ENCODE measurements at regions not wholly inside any gene's neighbourhood (a gene's known extent, or its start where the extent isn't known, plus 50 kb on each side); places are given as distances from the start of the nearest gene placed in this dataset.

DNA sequence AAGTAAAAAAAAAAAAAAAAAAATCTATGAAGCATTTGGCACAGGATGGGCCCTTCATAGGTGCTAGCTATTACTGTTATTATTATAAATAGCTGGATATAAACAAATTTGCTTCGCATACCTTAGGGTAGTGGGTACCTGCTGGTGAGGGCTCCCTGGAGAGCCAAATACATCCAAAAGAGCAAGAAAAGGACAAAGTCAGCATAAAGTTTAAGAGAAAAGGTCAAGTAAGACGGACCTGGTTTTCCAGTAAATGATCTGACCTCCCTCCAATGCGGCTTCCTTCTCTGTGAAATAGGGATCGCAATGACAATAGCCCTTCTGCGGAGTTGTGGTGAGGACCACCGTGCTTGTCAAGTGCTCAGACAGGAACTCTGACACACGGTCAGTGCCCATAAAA lies 214.5 kb downstream of the SNX10 start:
- no peak for DNase-seq (ENCODE audit: insufficient read length, low spot score)
- no peak for TF ChIP-seq POLR2A (IDR thresholded peaks at IDR 0.05; ENCODE audit: low read depth, low read length)
- no peak for FAIRE-seq

DNA sequence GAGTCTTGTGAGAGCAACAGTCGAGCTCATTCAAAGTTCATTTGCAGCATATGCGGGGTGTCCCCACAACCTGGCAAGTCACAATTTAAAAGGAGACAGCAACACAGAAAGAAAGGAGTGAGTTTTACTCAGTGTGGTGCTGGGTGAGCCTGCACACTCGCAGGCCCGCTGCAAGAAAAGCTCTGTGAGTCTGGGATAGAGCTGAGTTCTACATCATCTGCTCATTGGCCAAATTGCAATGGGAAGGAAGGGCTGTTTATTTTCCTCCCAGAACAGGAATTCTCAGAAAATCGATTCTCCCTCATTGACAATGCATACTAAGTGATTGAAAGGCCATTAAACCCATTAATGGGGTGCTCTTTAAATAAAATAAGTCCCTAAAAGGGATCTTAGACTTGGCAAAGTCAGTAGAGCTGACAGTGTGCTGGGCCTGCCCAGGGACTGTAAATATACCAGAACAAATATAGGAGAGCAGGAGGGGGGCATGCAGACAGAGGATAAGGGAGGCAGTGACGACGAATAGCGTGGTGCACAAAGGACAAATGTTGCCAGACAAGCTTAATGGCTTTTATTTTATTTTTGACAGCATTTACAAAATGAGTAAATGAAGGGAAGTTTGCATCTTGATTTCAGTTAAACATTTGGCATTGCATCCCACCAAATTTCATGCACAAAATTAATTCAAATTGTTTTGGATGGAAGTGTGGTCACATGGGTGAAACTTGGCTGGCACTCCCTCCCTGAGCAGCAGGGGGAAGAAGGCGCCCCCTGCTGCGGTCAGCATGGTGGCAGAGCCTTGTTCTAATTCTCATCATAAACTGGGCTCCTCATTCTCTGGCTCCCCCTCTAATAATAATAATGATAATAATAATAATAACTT lies 215.7 kb downstream of the SNX10 start:
- FAIRE-seq: no peak
- TF ChIP-seq POLR2A (IDR thresholded peaks at IDR 0.05; ENCODE audit: low read depth, low read length): no peak

DNA sequence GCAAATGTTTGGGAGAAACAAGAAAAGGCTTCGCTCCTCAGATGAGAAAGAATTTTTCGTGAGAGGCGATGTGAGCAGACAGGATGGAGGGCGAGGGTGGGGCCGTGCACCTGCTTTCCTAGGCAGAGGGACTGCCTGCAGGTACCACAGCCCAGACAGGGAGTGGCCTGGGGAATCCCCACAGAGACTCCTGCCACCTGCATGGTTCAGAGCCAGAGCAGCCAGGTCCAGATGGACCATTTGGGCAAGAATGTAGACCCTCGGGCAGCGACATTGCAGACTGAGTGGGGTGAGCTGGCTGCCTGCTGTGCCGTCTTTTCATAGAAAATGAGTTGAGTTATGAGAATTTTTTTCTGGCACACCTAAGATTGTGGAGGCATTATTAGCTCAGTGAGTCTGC lies 216.8 kb downstream of the SNX10 start:
- no peak for FAIRE-seq

More for the DNA sequence above, 215.7 kb downstream of the SNX10 start:
- no peak for DNase-seq (ENCODE audit: insufficient read length, low spot score)

DNA sequence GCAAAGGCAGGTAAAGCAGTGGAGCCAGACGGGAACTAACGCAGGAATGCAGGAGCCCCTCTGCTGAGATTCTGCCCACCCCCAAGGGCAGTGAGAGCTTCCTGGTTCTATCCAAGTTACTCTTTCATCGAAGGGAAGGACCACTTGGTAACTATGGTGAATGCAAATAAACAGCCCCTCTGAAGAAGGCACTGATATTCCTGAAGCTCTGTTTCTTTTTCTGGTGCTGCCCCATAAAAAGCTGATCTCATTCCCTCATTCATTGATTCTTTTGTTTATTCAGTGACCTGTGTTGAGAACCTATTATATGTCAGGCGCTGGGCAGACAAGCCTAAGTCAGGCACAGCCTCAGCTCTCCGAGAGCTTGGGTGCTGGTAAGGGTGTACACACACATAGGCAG lies 217.3 kb downstream of the SNX10 start:
- TF ChIP-seq POLR2A (IDR thresholded peaks at IDR 0.05; ENCODE audit: low read depth, low read length): no peak
- no peak for DNase-seq (ENCODE audit: insufficient read length, low spot score)
- FAIRE-seq: no peak

More for the DNA sequence above, 216.8 kb downstream of the SNX10 start:
- DNase-seq (ENCODE audit: insufficient read length, low spot score): no peak
- TF ChIP-seq POLR2A (IDR thresholded peaks at IDR 0.05; ENCODE audit: low read depth, low read length): no peak

DNA sequence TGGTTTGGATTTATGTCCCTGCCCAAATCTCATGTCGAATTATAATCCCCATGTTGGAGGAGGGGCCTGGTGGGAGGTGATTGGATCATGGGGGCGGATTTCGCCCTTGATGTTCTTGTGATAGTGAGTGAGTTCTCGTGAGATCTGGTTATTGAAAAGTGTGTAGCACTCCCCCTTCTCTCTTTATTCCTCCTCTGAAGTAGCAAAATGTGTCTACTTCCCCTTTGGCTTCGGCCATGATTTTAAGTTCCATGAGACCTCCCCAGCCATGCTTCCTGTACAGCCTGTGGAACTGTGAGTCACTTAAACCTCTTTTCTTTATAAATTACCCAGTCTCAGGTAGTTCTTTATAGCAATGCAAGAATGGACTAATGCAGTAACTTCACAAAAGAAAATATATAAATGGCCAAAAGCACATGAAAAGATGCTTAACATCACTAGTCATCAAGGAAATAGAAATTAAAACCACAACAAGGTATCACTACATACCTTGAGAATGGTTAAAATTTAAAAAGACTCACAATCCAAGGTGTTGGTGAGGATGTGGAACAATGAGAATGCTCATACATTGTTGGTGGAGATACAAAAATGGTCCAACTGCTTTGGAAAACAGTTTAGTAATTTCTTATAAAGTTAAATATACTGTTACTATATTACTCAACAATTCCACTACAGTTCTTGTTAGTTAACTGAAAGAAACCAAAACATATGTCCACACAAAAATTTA lies 218.7 kb downstream of the SNX10 start:
- no peak for FAIRE-seq
- no peak for DNase-seq (ENCODE audit: insufficient read length, low spot score)
- no peak for TF ChIP-seq POLR2A (IDR thresholded peaks at IDR 0.05; ENCODE audit: low read depth, low read length)

DNA sequence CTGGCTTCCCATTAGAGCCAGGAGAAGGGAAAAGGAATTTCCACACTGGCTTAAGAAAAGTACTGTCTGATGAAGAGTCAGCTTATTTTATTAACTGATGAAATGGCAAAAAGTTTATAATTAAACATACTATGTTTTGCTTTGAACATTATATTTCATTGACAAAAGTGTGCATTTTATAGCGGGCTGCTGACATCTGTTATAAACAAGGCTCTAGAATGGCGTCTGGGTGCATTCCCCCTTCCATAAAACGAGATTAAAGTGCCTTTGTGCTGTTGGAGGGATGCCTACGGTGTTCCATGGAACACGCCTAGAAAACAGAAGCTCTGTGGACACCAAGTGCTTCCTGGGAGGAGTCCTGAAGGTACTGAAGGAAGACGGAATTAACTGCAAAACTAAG lies 220.2 kb downstream of the SNX10 start:
- no peak for DNase-seq (ENCODE audit: insufficient read length, low spot score)
- no peak for TF ChIP-seq POLR2A (IDR thresholded peaks at IDR 0.05; ENCODE audit: low read depth, low read length)
- no peak for FAIRE-seq

DNA sequence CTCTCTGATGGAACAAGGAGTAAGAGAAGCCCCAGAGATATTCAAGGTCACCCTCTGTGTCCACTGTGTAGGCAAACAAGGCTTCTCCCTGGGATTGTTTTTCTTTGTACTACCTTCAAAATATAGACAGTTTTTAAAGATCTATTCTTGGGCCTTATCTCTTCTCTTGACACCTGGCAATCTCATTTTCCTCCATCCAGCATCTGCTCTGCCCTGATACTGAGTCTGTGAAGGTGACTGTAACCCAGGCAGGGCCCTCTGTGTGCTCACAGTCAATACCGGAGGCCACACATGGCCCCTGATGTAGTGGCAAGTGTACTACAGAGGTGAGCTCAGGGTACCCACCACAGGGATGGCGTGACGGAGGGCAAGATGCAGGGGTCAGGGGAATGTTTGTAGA lies 221.1 kb downstream of the SNX10 start:
- DNase-seq (ENCODE audit: insufficient read length, low spot score) (no peak), FAIRE-seq (no peak)
- no peak for TF ChIP-seq POLR2A (IDR thresholded peaks at IDR 0.05; ENCODE audit: low read depth, low read length)

DNA sequence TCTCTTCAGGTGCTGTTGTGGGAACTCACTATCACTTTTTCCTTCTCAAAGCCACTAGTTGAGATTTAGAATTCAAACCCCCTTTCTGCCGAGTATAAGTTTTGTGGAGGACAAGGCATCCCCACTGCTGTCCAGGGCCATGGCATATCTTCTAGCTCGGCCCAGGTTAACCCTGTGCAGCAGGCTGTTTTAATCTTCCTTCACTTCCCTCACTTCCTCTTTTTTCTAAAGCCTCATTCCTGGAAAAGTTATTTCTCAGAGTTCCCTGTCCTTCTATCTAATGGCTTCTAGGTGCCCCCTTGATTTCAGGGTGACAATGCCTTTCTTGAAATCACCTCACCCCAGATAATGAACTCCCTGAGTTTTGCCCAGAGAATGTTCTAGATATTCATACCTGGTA lies 222.3 kb downstream of the SNX10 start:
- FAIRE-seq: no peak
- DNase-seq (ENCODE audit: insufficient read length, low spot score): no peak
- no peak for TF ChIP-seq POLR2A (IDR thresholded peaks at IDR 0.05; ENCODE audit: low read depth, low read length)

DNA sequence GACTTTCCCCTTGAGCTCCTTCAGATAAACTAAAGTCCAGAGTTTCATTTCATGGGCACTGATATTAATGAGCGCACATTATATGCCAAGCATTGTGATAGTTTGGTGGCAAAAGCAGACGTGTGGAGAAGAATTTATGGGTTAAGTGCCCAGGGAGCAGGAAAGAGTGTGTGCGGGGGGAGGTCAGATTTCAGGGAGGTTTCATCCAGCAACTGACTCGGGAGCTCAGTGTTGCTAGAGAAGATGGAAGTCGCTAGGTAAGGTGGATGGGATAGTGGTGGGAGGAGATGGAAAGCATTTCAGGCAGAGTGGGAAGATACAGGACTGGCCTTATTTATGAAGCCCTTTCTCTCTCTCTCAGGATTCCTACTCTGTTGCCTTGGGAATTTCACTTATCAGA lies 223.0 kb downstream of the SNX10 start:
- no peak for FAIRE-seq
- no peak for DNase-seq (ENCODE audit: insufficient read length, low spot score)
- TF ChIP-seq POLR2A (IDR thresholded peaks at IDR 0.05; ENCODE audit: low read depth, low read length): no peak

DNA sequence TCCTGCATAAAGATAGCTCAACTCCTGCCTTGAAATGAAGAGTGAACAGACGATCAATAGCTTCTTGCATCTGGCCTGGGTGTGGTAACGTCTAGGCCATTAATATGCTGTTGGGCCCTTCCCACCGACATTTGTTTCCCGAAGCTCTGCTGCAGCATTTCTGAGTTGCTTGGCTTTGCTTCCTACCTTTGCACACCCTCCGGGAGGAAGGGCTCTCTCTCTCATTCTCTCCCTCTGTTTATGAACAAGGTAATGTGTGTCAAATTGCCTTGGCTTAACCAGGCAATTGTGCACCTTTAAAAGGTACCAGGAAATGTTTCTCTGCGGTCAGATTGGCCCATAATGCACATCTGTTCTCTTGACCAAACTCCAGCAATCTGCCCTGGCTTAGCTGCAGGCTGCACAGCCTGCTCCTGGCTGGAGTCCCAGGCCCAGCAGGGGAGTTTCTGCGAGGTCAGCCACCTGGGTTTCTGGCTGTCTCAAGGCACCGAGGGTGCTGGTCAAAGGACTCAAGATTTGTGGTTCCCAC lies 223.7 kb downstream of the SNX10 start:
- FAIRE-seq (peak; percentile 67), DNase-seq (ENCODE audit: insufficient read length, low spot score) (peak; percentile 71)
- no peak for TF ChIP-seq POLR2A (IDR thresholded peaks at IDR 0.05; ENCODE audit: low read depth, low read length)

DNA sequence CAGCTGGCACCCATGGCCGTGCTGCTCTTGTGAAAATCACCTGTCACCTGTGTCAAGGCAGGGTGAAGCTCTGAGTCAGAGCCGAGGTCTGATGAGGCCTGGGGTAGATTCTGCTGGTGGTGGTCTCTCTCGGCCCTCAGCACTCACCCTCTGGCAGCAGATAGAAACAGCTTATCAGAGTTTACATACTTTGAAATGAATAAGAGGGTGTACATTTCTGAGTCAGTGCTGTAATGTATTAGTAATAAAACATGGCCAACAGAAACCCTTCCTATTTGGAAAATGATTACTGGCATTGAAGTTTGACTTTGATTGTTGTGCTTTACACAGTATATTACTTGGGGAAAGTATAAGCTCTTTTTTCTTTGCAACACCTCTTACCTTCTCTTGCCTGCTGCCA lies 228.8 kb downstream of the SNX10 start:
- FAIRE-seq (no peak), DNase-seq (ENCODE audit: insufficient read length, low spot score) (no peak)
- TF ChIP-seq POLR2A (IDR thresholded peaks at IDR 0.05; ENCODE audit: low read depth, low read length): no peak

DNA sequence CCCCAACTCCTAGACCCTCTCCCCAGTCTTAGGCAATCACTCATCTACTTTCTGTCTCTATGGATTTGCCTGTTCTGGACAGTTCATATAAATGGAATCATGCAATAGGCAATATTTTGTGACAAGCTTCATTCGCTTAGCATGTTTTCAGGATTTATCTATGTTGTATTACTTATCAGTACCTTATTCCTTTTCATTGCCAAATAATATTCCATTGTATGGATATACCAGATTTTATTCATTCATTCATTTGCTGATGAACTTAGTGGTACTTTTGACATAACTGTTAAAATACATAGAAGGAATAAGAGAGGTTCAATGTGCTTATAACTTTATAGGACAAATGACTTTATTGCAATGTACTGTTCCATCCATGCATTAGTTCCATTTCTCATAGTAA lies 231.0 kb downstream of the SNX10 start:
- no peak for FAIRE-seq
- TF ChIP-seq POLR2A (IDR thresholded peaks at IDR 0.05; ENCODE audit: low read depth, low read length): no peak
- no peak for DNase-seq (ENCODE audit: insufficient read length, low spot score)

DNA sequence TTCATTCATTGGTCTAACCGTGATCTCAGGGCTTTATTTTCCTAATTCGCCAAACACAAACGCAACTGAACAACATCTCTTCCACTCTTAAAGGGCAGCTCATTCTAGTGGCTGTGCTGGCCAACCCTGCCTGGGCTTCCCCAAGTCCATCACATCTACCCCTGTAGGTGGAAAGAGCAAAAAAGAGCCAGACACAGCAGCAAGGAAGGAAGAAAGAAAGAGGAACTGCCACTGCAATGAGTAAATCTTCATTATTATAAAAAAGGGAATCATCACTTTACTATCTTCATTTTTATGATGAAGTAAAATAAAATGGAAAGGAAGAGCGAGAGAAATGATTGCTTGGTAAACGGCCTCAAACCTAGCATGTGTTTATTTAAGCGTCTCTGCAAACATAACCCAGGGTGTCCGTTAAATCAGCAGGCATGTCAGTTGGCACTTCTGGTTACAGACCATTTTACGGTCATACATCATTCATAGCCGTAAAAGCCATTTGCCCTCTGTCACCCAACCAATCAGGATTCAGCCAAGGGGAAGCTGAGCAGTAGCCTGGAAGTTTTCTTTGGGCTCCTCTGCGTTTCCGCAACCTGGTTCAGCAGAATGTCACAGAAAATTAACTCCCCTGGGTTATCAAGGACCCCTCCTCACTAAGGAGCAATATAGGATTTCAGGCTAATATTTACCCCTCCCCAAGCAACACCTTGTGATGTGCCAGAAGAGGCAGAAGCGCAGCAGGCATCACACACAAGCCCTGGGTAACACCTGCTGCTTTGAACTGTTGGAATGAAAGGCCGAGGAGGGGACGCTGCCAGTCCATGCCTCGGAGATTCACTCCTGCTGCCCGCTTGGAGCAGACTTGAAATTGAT lies 234.0 kb downstream of the SNX10 start:
- DNase-seq (ENCODE audit: insufficient read length, low spot score) (no peak), FAIRE-seq (no peak)
- TF ChIP-seq POLR2A (IDR thresholded peaks at IDR 0.05; ENCODE audit: low read depth, low read length): no peak

DNA sequence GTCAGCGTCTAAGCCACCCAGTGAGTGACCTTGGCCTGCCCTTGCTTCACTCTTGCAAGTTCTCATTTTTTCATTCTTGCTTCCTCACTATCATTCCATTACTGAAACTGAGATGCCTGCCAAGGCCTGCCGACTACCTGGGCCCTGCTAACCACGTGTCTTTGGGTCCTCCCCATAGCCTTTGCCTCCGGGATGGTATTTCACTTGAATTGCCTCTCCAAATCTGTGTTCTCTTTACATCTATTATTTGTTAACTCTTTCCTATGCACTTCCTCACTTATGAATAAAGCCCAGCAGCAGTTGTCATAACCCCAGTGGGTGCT lies 234.6 kb downstream of the SNX10 start:
- DNase-seq (ENCODE audit: insufficient read length, low spot score): no peak
- no peak for FAIRE-seq
- TF ChIP-seq POLR2A (IDR thresholded peaks at IDR 0.05; ENCODE audit: low read depth, low read length): no peak
